Breast epithelium (tissue), 3 donors: ENCODE measurements at regions not wholly inside any gene's neighbourhood (a gene's known extent, or its start where the extent isn't known, plus 50 kb on each side); places are given as distances from the start of the nearest gene placed in this dataset.

Source experiments
- CTCF ChIP-seq, 3 donors: fragments of 450-650 bp; IDR thresholded peaks; one replicate each; pipeline ENCODE4 v1.5.1; 2016 to 2017; ENCODE audit warnings: antibody characterized with exemption in 3 of 3, mild to moderate bottlenecking in 3 of 3, moderate library complexity in 3 of 3
- POLR2A ChIP-seq: fragments of 450-650 bp; IDR thresholded peaks from one replicate; pipeline ENCODE4 v1.6.1; 2016; ENCODE audit warnings: antibody characterized with exemption, mild to moderate bottlenecking, moderate library complexity
- POLR2AphosphoS5 ChIP-seq, 3 donors: sonication (generic); formaldehyde crosslinking; IDR thresholded peaks; one replicate each; pipeline ENCODE4 v1.6.1; 2017; ENCODE audit warnings: antibody characterized with exemption in 3 of 3

- no peak for TF ChIP-seq CTCF (IDR thresholded peaks at IDR 0.05)
- no peak for TF ChIP-seq POLR2AphosphoS5 (IDR thresholded peaks at IDR 0.05)
- no peak for TF ChIP-seq POLR2A
Measured at GRCh38 chr4:23041501-23041900, 348.8 kb downstream of the GBA3 start.
